CD4-positive, alpha-beta T cell treated with Interleukin-17A for 4 hours (primary cell): ENCODE measurements at regions not wholly inside any gene's neighbourhood (a gene's known extent, or its start where the extent isn't known, plus 50 kb on each side); places are given as distances from the start of the nearest gene placed in this dataset.
"Not testable (repeated sequence)": the region's sequence is repeated elsewhere in the genome, so short reads cannot be mapped to it uniquely, and the experiment has no call there.

Source experiments
- DNase-seq: peaks from one replicate; pipeline ENCODE4 v3.0.0-alpha.2; 2020; ENCODE audit warnings: mixed read lengths

GRCh38 chr4:155591738-155592143, 74.9 kb upstream of the GUCY1A1 start:
- no peak for DNase-seq

- no peak for DNase-seq
Observed at GRCh38 chr4:155590796-155591585, 75.7 kb upstream of the GUCY1A1 start.

GRCh38 chr4:155588437-155588836, 78.2 kb upstream of the GUCY1A1 start:
- no peak for DNase-seq

GRCh38 chr4:155587766-155588165, 78.9 kb upstream of the GUCY1A1 start:
- no peak for DNase-seq

GRCh38 chr4:155582971-155583437, 83.6 kb upstream of the GUCY1A1 start:
- DNase-seq = no peak

- no peak for DNase-seq
Observed at GRCh38 chr4:155582041-155582440, 84.6 kb upstream of the GUCY1A1 start.

GRCh38 chr4:155578726-155579370, 87.8 kb upstream of the GUCY1A1 start:
- no peak for DNase-seq

- DNase-seq = no peak
Observed at GRCh38 chr4:155578219-155578618, 88.4 kb upstream of the GUCY1A1 start.

GRCh38 chr4:155574329-155574728, 92.3 kb upstream of the GUCY1A1 start:
- DNase-seq = not testable (repeated sequence)

GRCh38 chr4:155573126-155573525, 93.5 kb upstream of the GUCY1A1 start:
- no peak for DNase-seq

- no peak for DNase-seq
Observed at GRCh38 chr4:155572106-155572703, 94.4 kb upstream of the GUCY1A1 start.

GRCh38 chr4:155571184-155571944, 95.3 kb upstream of the GUCY1A1 start:
- no peak for DNase-seq

GRCh38 chr4:155570661-155571060, 96.0 kb upstream of the GUCY1A1 start:
- no peak for DNase-seq

GRCh38 chr4:155569960-155570515, 96.6 kb upstream of the GUCY1A1 start:
- no peak for DNase-seq

GRCh38 chr4:155569471-155569870, 97.2 kb upstream of the GUCY1A1 start:
- no peak for DNase-seq

GRCh38 chr4:155568641-155569220, 97.9 kb upstream of the GUCY1A1 start:
- no peak for DNase-seq

- no peak for DNase-seq
Observed at GRCh38 chr4:155566354-155566753, 100.3 kb upstream of the GUCY1A1 start.

- no peak for DNase-seq
Observed at GRCh38 chr4:155565776-155566175, 100.9 kb upstream of the GUCY1A1 start.

GRCh38 chr4:155565330-155565729, 101.3 kb upstream of the GUCY1A1 start:
- DNase-seq = no peak

- no peak for DNase-seq
Observed at GRCh38 chr4:155564880-155565279, 101.8 kb upstream of the GUCY1A1 start.

GRCh38 chr4:155564086-155564485, 102.6 kb upstream of the GUCY1A1 start:
- DNase-seq = no peak

- DNase-seq = no peak
Observed at GRCh38 chr4:155559915-155560314, 106.7 kb upstream of the GUCY1A1 start.
